ENCODE measurements at regions not wholly inside any gene's neighbourhood (a gene's known extent, or its start where the extent isn't known, plus 50 kb on each side); places are given as distances from the start of the nearest gene placed in this dataset.

DNA sequence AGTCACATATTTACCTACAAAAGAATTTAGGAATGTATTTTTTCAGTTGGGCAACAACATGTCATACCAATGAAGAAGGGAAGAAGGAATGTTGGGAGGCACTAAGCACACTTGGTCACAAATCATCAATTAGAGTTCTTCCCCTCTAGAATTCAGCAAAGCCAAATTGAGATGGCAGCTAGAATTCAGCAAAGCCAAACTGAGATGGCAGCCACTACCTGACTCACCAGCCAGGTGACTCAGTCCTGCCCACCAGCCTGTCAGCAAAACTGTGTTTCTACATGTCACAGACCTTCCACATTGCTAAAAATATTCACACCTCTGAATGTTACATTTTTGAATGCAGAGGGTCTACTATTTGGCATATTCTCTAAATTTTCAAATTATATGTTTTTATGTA lies 63.2 kb upstream of the NOCT start:
- Histone ChIP-seq H3K9ac (ENCODE audit: low read depth in 1 of 2, low read length in 2 of 2) (no peak overlapping the region), H3K4me3 (ENCODE audit: low read depth in 1 of 2, low read length in 2 of 2) (no peak overlapping the region), H3K4me1 (ENCODE audit: control insufficient read depth in 1 of 2, insufficient read depth in 2 of 2, low read length in 2 of 2) (no peaks in the 10 kb centered on the region), H3K27ac (ENCODE audit: low read depth, low read length) (no peak overlapping the region), H3K9me3 (ENCODE audit: control insufficient read depth in 1 of 2, low read length in 2 of 2) (no peaks in the 10 kb centered on the region), H3K27me3 (ENCODE audit: control insufficient read depth in 1 of 2, insufficient read depth in 2 of 2, low read length in 2 of 2) (no peaks in the 10 kb centered on the region), H3K36me3 (ENCODE audit: control insufficient read depth in 1 of 2, insufficient read depth in 2 of 2, low read length in 2 of 2) (no peaks in the 10 kb centered on the region)

- no peaks in the 10 kb centered on the region for H3K4me1 ChIP-seq (ENCODE audit: control insufficient read depth in 1 of 2, insufficient read depth in 2 of 2, low read length in 2 of 2)
- H3K36me3 ChIP-seq (ENCODE audit: control insufficient read depth in 1 of 2, insufficient read depth in 2 of 2, low read length in 2 of 2): no peaks in the 10 kb centered on the region
- no peaks in the 10 kb centered on the region for H3K9me3 ChIP-seq (ENCODE audit: control insufficient read depth in 1 of 2, low read length in 2 of 2)
- no peak overlapping the region for H3K27ac ChIP-seq (ENCODE audit: low read depth, low read length)
- no peak overlapping the region for H3K4me3 ChIP-seq (ENCODE audit: low read depth in 1 of 2, low read length in 2 of 2)
- no peak overlapping the region for H3K9ac ChIP-seq (ENCODE audit: low read depth in 1 of 2, low read length in 2 of 2)
- no peaks in the 10 kb centered on the region for H3K27me3 ChIP-seq (ENCODE audit: control insufficient read depth in 1 of 2, insufficient read depth in 2 of 2, low read length in 2 of 2)
Measured at GRCh38 chr4:138951764-138952163, 63.8 kb upstream of the NOCT start.

GRCh38 chr4:138949866-138950265 lies 65.7 kb upstream of the NOCT start:
- Histone ChIP-seq H3K4me1 (ENCODE audit: control insufficient read depth in 1 of 2, insufficient read depth in 2 of 2, low read length in 2 of 2) (no peaks in the 10 kb centered on the region), H3K4me3 (ENCODE audit: low read depth in 1 of 2, low read length in 2 of 2) (no peak overlapping the region), H3K27me3 (ENCODE audit: control insufficient read depth in 1 of 2, insufficient read depth in 2 of 2, low read length in 2 of 2) (no peaks in the 10 kb centered on the region), H3K36me3 (ENCODE audit: control insufficient read depth in 1 of 2, insufficient read depth in 2 of 2, low read length in 2 of 2) (no peaks in the 10 kb centered on the region), H3K9ac (ENCODE audit: low read depth in 1 of 2, low read length in 2 of 2) (no peak overlapping the region), H3K9me3 (ENCODE audit: control insufficient read depth in 1 of 2, low read length in 2 of 2) (no peaks in the 10 kb centered on the region), H3K27ac (ENCODE audit: low read depth, low read length) (no peak overlapping the region)

DNA sequence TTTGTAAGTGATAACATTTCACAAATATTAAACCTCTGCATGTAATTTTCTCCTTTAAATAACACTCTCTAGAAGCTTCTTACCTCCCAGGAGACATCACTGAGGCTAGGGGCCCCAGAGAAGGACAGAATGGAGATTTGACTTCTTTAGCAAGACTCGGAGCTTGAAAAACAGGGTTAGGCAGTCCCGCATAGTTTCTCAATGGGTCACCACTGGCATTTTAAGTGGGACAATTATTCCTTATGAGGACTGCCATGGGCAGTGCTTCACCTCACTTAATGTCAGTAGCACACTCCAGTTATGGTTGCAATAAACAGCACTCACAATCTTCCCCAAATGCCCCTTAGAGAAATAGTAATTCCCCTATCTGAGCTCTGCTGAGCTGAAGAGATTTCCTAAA lies 66.7 kb upstream of the NOCT start:
- Histone ChIP-seq H3K9ac (ENCODE audit: low read depth in 1 of 2, low read length in 2 of 2) (no peak overlapping the region), H3K27me3 (ENCODE audit: control insufficient read depth in 1 of 2, insufficient read depth in 2 of 2, low read length in 2 of 2) (no peaks in the 10 kb centered on the region), H3K9me3 (ENCODE audit: control insufficient read depth in 1 of 2, low read length in 2 of 2) (no peaks in the 10 kb centered on the region), H3K27ac (ENCODE audit: low read depth, low read length) (no peak overlapping the region), H3K4me1 (ENCODE audit: control insufficient read depth in 1 of 2, insufficient read depth in 2 of 2, low read length in 2 of 2) (no peaks in the 10 kb centered on the region), H3K4me3 (ENCODE audit: low read depth in 1 of 2, low read length in 2 of 2) (no peak overlapping the region), H3K36me3 (ENCODE audit: control insufficient read depth in 1 of 2, insufficient read depth in 2 of 2, low read length in 2 of 2) (no peaks in the 10 kb centered on the region)

DNA sequence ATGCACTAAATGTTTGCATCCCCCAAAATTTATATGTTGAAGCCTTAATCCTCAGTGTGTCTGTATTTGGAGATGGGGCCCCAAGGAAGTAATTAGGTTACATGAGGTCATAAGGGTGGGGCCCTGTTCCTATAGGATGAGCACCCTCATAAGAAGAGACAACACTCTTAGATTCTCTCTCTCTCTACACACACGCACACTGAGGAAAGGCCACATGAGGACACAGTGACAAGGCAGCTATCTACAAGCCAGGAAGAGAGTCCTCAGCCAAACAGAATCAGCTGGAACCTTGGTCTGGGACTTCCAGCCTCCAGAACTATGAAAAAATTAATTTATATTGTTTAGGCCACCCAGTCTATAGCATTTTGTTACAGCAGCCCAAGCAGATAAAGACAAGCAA lies 69.3 kb upstream of the NOCT start:
- Histone ChIP-seq H3K9ac (ENCODE audit: low read depth in 1 of 2, low read length in 2 of 2) (no peak overlapping the region), H3K9me3 (ENCODE audit: control insufficient read depth in 1 of 2, low read length in 2 of 2) (no peaks in the 10 kb centered on the region), H3K4me3 (ENCODE audit: low read depth in 1 of 2, low read length in 2 of 2) (no peak overlapping the region), H3K27ac (ENCODE audit: low read depth, low read length) (no peak overlapping the region), H3K36me3 (ENCODE audit: control insufficient read depth in 1 of 2, insufficient read depth in 2 of 2, low read length in 2 of 2) (no peaks in the 10 kb centered on the region), H3K27me3 (ENCODE audit: control insufficient read depth in 1 of 2, insufficient read depth in 2 of 2, low read length in 2 of 2) (no peaks in the 10 kb centered on the region), H3K4me1 (ENCODE audit: control insufficient read depth in 1 of 2, insufficient read depth in 2 of 2, low read length in 2 of 2) (no peaks in the 10 kb centered on the region)

GRCh38 chr4:138945840-138946239 lies 69.7 kb upstream of the NOCT start:
- Histone ChIP-seq H3K4me3 (ENCODE audit: low read depth in 1 of 2, low read length in 2 of 2) (no peak overlapping the region), H3K9ac (ENCODE audit: low read depth in 1 of 2, low read length in 2 of 2) (no peak overlapping the region), H3K9me3 (ENCODE audit: control insufficient read depth in 1 of 2, low read length in 2 of 2) (no peaks in the 10 kb centered on the region), H3K27ac (ENCODE audit: low read depth, low read length) (no peak overlapping the region), H3K36me3 (ENCODE audit: control insufficient read depth in 1 of 2, insufficient read depth in 2 of 2, low read length in 2 of 2) (no peaks in the 10 kb centered on the region), H3K27me3 (ENCODE audit: control insufficient read depth in 1 of 2, insufficient read depth in 2 of 2, low read length in 2 of 2) (no peaks in the 10 kb centered on the region), H3K4me1 (ENCODE audit: control insufficient read depth in 1 of 2, insufficient read depth in 2 of 2, low read length in 2 of 2) (no peaks in the 10 kb centered on the region)

- H3K36me3 ChIP-seq (ENCODE audit: control insufficient read depth in 1 of 2, insufficient read depth in 2 of 2, low read length in 2 of 2): no peaks in the 10 kb centered on the region
Measured at GRCh38 chr4:138945401-138945800, 70.2 kb upstream of the NOCT start.

DNA sequence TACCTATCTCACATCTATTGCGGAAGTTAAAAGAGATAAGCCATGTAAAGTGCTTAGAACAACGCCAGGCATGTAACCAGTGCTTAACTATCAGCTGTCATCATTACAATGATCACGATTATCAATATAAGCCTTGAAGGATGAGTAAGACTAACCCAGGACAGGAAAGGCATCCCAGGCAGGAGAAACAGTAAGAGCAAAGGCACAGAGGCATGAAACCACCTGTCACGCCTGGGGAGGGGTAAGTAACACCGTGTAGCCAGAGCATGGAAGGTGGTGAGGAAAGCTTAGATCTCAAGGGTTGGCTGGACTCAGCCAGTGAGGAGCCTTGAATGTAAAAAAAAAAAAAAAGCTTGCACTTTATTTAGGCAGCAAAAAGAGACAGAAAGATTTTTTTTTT lies 71.7 kb upstream of the NOCT start:
- Histone ChIP-seq H3K9me3 (ENCODE audit: control insufficient read depth in 1 of 2, low read length in 2 of 2) (no peaks in the 10 kb centered on the region), H3K27me3 (ENCODE audit: control insufficient read depth in 1 of 2, insufficient read depth in 2 of 2, low read length in 2 of 2) (no peaks in the 10 kb centered on the region), H3K4me1 (ENCODE audit: control insufficient read depth in 1 of 2, insufficient read depth in 2 of 2, low read length in 2 of 2) (no peaks in the 10 kb centered on the region), H3K36me3 (ENCODE audit: control insufficient read depth in 1 of 2, insufficient read depth in 2 of 2, low read length in 2 of 2) (no peaks in the 10 kb centered on the region), H3K27ac (ENCODE audit: low read depth, low read length) (no peak overlapping the region), H3K9ac (ENCODE audit: low read depth in 1 of 2, low read length in 2 of 2) (no peak overlapping the region), H3K4me3 (ENCODE audit: low read depth in 1 of 2, low read length in 2 of 2) (no peak overlapping the region)

More at GRCh38 chr4:138945401-138945800, 70.2 kb upstream of the NOCT start:
- Histone ChIP-seq H3K27ac (ENCODE audit: low read depth, low read length) (no peak overlapping the region), H3K27me3 (ENCODE audit: control insufficient read depth in 1 of 2, insufficient read depth in 2 of 2, low read length in 2 of 2) (no peaks in the 10 kb centered on the region), H3K4me3 (ENCODE audit: low read depth in 1 of 2, low read length in 2 of 2) (no peak overlapping the region), H3K9ac (ENCODE audit: low read depth in 1 of 2, low read length in 2 of 2) (no peak overlapping the region), H3K9me3 (ENCODE audit: control insufficient read depth in 1 of 2, low read length in 2 of 2) (no peaks in the 10 kb centered on the region), H3K4me1 (ENCODE audit: control insufficient read depth in 1 of 2, insufficient read depth in 2 of 2, low read length in 2 of 2) (no peaks in the 10 kb centered on the region)

DNA sequence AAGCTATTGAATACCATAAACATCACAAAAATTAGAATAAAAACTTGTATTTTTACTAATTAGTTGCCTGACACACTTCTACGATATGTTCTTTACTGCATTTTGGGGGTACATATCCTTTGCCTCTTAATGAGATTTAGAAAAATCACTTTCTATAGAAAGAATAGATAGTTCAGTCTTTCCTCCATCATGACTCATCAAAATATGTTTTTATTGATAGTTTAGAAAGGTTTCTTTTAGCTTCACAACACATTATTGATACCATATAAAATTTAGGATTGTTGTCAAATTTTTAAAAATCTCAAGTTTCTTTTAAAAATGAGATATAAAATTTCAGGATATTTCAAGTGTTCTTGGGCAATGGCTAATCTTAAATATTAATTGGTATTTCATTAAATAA lies 74.5 kb upstream of the NOCT start:
- no peaks in the 10 kb centered on the region for H3K36me3 ChIP-seq (ENCODE audit: control insufficient read depth in 1 of 2, insufficient read depth in 2 of 2, low read length in 2 of 2)
- H3K27me3 ChIP-seq (ENCODE audit: control insufficient read depth in 1 of 2, insufficient read depth in 2 of 2, low read length in 2 of 2): no peaks in the 10 kb centered on the region
- no peak overlapping the region for H3K9ac ChIP-seq (ENCODE audit: low read depth in 1 of 2, low read length in 2 of 2)
- no peak overlapping the region for H3K27ac ChIP-seq (ENCODE audit: low read depth, low read length)
- H3K4me3 ChIP-seq (ENCODE audit: low read depth in 1 of 2, low read length in 2 of 2): no peak overlapping the region
- no peaks in the 10 kb centered on the region for H3K4me1 ChIP-seq (ENCODE audit: control insufficient read depth in 1 of 2, insufficient read depth in 2 of 2, low read length in 2 of 2)
- no peaks in the 10 kb centered on the region for H3K9me3 ChIP-seq (ENCODE audit: control insufficient read depth in 1 of 2, low read length in 2 of 2)

DNA sequence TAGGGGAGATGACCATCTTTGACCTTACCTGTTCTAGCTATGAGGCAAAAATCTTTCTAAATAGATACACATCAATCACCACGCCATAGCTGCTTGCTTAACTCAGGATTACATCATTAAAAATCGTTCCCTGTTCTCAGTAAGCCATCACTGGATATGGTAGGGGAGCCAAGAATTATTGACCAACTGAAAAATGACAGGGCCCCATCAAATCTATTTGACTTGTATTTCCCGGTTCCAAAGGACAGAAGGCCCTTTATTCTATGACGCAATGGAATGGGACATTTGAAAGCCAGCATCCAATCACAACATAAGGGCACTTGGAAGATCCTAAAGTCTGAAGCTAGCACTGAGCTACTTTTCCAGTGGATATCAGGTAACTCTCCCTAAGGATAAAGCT lies 75.6 kb upstream of the NOCT start:
- H3K4me1 ChIP-seq (ENCODE audit: control insufficient read depth in 1 of 2, insufficient read depth in 2 of 2, low read length in 2 of 2): no peaks in the 10 kb centered on the region
- no peak overlapping the region for H3K4me3 ChIP-seq (ENCODE audit: low read depth in 1 of 2, low read length in 2 of 2)
- H3K9ac ChIP-seq (ENCODE audit: low read depth in 1 of 2, low read length in 2 of 2): no peak overlapping the region
- no peaks in the 10 kb centered on the region for H3K27me3 ChIP-seq (ENCODE audit: control insufficient read depth in 1 of 2, insufficient read depth in 2 of 2, low read length in 2 of 2)
- H3K9me3 ChIP-seq (ENCODE audit: control insufficient read depth in 1 of 2, low read length in 2 of 2): no peaks in the 10 kb centered on the region
- no peak overlapping the region for H3K27ac ChIP-seq (ENCODE audit: low read depth, low read length)
- H3K36me3 ChIP-seq (ENCODE audit: control insufficient read depth in 1 of 2, insufficient read depth in 2 of 2, low read length in 2 of 2): no peaks in the 10 kb centered on the region

DNA sequence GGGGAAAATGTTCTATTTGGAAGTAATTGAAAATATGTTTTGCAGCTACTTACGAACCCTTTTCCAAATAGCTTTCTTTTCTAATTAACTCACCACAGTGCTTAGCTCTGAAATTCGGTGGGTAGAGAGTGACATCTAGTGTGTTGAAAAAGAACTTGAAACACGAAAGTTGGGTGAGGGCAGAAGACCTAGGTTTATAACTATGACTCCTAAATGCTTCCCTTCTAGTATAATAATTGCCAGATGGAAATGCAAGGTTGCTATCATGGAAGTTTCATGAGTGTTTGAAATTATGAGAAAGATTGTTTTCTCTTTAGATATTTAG lies 77.3 kb upstream of the NOCT start:
- Histone ChIP-seq H3K9me3 (ENCODE audit: control insufficient read depth in 1 of 2, low read length in 2 of 2) (no peaks in the 10 kb centered on the region), H3K9ac (ENCODE audit: low read depth in 1 of 2, low read length in 2 of 2) (no peak overlapping the region), H3K36me3 (ENCODE audit: control insufficient read depth in 1 of 2, insufficient read depth in 2 of 2, low read length in 2 of 2) (no peaks in the 10 kb centered on the region), H3K4me1 (ENCODE audit: control insufficient read depth in 1 of 2, insufficient read depth in 2 of 2, low read length in 2 of 2) (no peaks in the 10 kb centered on the region), H3K27me3 (ENCODE audit: control insufficient read depth in 1 of 2, insufficient read depth in 2 of 2, low read length in 2 of 2) (no peaks in the 10 kb centered on the region), H3K4me3 (ENCODE audit: low read depth in 1 of 2, low read length in 2 of 2) (no peak overlapping the region), H3K27ac (ENCODE audit: low read depth, low read length) (no peak overlapping the region)

Data from duodenal mucosa (tissue), 2 donors.